Left forelimb (tissue), 1 donor: ENCODE measurements at regions not wholly inside any gene's neighbourhood (a gene's known extent, or its start where the extent isn't known, plus 50 kb on each side); places are given as distances from the start of the nearest gene placed in this dataset.
"Not testable (repeated sequence)": the region's sequence is repeated elsewhere in the genome, so short reads cannot be mapped to it uniquely, and the experiment has no call there.

Experiments
- DNase-seq: peaks from one replicate; pipeline ENCODE4 v3.0.0-alpha.2; 2018; ENCODE audit warnings: low spot score

GRCh38 chr21:15203740-15204139 lies 138.9 kb upstream of the NRIP1 start:
- no peak for DNase-seq

- no peak for DNase-seq
Measured at GRCh38 chr21:15204140-15204969, 139.6 kb upstream of the NRIP1 start.

- no peak for DNase-seq
Measured at GRCh38 chr21:15204970-15205286, 140.1 kb upstream of the NRIP1 start.

- no peak for DNase-seq
Measured at GRCh38 chr21:15206514-15206913, 141.7 kb upstream of the NRIP1 start.

GRCh38 chr21:15207231-15207630 lies 142.4 kb upstream of the NRIP1 start:
- DNase-seq, result no peak

- DNase-seq, result no peak
Measured at GRCh38 chr21:15207635-15208370, 143.0 kb upstream of the NRIP1 start.

GRCh38 chr21:15208786-15209185 lies 144.0 kb upstream of the NRIP1 start:
- no peak for DNase-seq

- no peak for DNase-seq
Measured at GRCh38 chr21:15209224-15209623, 144.4 kb upstream of the NRIP1 start.

- DNase-seq, result no peak
Measured at GRCh38 chr21:15210235-15210678, 145.5 kb upstream of the NRIP1 start.

- no peak for DNase-seq
Measured at GRCh38 chr21:15211491-15212133, 146.8 kb upstream of the NRIP1 start.

- no peak for DNase-seq
Measured at GRCh38 chr21:15212206-15212605, 147.4 kb upstream of the NRIP1 start.

- DNase-seq, result not testable (repeated sequence)
Measured at GRCh38 chr21:15218476-15218875, 153.7 kb upstream of the NRIP1 start.

GRCh38 chr21:15219039-15219438 lies 154.2 kb upstream of the NRIP1 start:
- DNase-seq, result no peak

- no peak for DNase-seq
Measured at GRCh38 chr21:15219894-15220293, 155.1 kb upstream of the NRIP1 start.

- no peak for DNase-seq
Measured at GRCh38 chr21:15221799-15222386, 157.1 kb upstream of the NRIP1 start.

- no peak for DNase-seq
Measured at GRCh38 chr21:15222707-15223106, 157.9 kb upstream of the NRIP1 start.

GRCh38 chr21:15224346-15225086 lies 159.7 kb upstream of the NRIP1 start:
- DNase-seq, result no peak

- no peak for DNase-seq
Measured at GRCh38 chr21:15227919-15228318, 163.1 kb upstream of the NRIP1 start.

GRCh38 chr21:15229390-15229789 lies 164.6 kb upstream of the NRIP1 start:
- no peak for DNase-seq

GRCh38 chr21:15233611-15234010 lies 168.8 kb upstream of the NRIP1 start:
- DNase-seq, result no peak

GRCh38 chr21:15236111-15236510 lies 171.3 kb upstream of the NRIP1 start:
- no peak for DNase-seq

- DNase-seq, result no peak
Measured at GRCh38 chr21:15240848-15241247, 176.0 kb upstream of the NRIP1 start.
